ENCODE measurements at regions not wholly inside any gene's neighbourhood (a gene's known extent, or its start where the extent isn't known, plus 50 kb on each side); places are given as distances from the start of the nearest gene placed in this dataset.

DNA sequence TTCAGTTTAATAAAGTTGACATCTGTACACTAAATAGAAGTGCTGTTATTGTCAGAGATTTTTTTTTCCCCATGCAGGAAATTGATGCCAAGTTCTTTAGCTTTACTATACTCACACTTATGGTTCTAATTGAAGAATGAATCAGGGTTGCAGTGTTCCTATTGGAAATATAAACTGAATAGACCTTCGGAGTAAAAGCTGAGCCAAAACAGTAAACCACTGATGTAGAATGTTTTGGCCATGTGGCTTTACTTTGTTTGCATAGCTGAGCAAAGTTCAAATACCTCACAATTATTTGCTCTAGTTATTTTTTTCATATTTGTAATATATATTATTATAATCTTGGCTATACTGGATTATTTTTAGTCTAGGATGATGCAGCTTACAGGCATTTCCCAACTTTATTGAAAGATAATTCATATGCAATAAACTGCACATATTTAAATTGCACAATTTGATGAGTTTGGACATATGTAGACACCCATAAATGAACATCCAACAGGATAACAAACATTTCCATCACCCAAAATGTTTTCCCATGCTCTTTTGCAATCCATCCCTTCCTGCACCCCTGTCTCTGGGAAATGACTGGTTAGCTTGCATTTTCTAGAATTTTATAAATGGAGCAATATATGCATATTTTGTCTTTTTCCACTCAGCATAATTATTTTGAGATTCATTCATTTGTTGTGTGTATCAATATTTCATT, 105.8 kb upstream of the NOX3 start:
- no peak overlapping the region for H3K4me3 ChIP-seq (ENCODE audit: low read depth, low read length)
- TF ChIP-seq MYC (IDR thresholded peaks at IDR 0.05; ENCODE audit: low read depth, low read length) (no peak), CTCF (IDR thresholded peaks at IDR 0.05; ENCODE audit: low read depth, low read length) (no peak), POLR2A (IDR thresholded peaks at IDR 0.05; ENCODE audit: extremely low read depth, insufficient read length) (no peak), MAX (IDR thresholded peaks at IDR 0.05; ENCODE audit: low read depth, low read length) (no peak)
- no peak for DNase-seq (ENCODE audit: low read depth)

DNA sequence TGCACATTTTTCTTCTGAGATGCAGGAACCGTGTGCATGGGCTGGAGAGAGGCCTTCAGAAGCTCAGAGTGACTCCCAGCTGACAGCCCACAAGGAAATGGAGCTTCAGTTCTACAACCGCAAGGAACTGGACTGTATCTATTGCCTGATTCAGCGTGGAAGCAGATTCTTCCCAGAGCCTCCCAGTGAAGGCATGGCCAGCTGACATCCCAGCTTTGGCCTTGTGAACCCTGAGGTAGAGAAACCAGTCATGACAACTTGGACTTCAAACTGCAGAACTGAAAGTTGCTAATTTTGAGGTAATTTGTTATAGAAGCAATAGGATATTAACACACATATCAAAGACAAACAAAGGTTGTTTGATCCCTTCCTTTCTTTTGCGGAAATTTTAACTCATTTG, 94.3 kb upstream of the NOX3 start:
- TF ChIP-seq MAX (IDR thresholded peaks at IDR 0.05; ENCODE audit: low read depth, low read length), result no peak
- no peak for TF ChIP-seq POLR2A (IDR thresholded peaks at IDR 0.05; ENCODE audit: extremely low read depth, insufficient read length)
- no peak for TF ChIP-seq MYC (IDR thresholded peaks at IDR 0.05; ENCODE audit: low read depth, low read length)
- no peak for TF ChIP-seq CTCF (IDR thresholded peaks at IDR 0.05; ENCODE audit: low read depth, low read length)
- no peak for DNase-seq (ENCODE audit: low read depth)
- H3K4me3 ChIP-seq (ENCODE audit: low read depth, low read length), result no peak overlapping the region

GRCh38 chr6:155549028-155549798, 93.6 kb upstream of the NOX3 start:
- H3K4me3 ChIP-seq (ENCODE audit: low read depth, low read length), result no peak overlapping the region
- TF ChIP-seq CTCF (IDR thresholded peaks at IDR 0.05; ENCODE audit: low read depth, low read length) (no peak), MAX (IDR thresholded peaks at IDR 0.05; ENCODE audit: low read depth, low read length) (no peak), MYC (IDR thresholded peaks at IDR 0.05; ENCODE audit: low read depth, low read length) (no peak), POLR2A (IDR thresholded peaks at IDR 0.05; ENCODE audit: extremely low read depth, insufficient read length) (no peak)
- no peak for DNase-seq (ENCODE audit: low read depth)

DNA sequence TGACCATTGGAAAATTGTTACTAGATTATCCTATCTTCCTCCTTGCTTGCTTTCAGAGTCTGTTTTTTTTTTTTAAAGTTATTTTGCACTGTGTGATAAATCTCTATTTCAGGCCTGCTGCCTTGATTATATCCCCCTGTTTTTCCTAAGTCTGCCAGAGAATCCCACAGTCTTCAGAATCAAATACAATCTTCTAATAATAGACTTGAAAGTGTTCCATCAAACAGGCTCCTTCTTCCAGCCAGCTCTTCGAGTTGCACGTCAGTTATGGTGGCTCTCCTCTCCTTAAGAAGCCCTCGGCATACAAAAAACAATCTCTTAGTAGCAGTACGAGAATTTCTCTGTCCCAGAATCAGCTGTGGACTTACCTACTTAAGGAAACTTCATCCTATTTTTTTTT, 92.9 kb upstream of the NOX3 start:
- no peak for TF ChIP-seq CTCF (IDR thresholded peaks at IDR 0.05; ENCODE audit: low read depth, low read length)
- no peak for TF ChIP-seq MAX (IDR thresholded peaks at IDR 0.05; ENCODE audit: low read depth, low read length)
- no peak for TF ChIP-seq MYC (IDR thresholded peaks at IDR 0.05; ENCODE audit: low read depth, low read length)
- no peak for TF ChIP-seq POLR2A (IDR thresholded peaks at IDR 0.05; ENCODE audit: extremely low read depth, insufficient read length)
- no peak overlapping the region for H3K4me3 ChIP-seq (ENCODE audit: low read depth, low read length)
- no peak for DNase-seq (ENCODE audit: low read depth)

DNA sequence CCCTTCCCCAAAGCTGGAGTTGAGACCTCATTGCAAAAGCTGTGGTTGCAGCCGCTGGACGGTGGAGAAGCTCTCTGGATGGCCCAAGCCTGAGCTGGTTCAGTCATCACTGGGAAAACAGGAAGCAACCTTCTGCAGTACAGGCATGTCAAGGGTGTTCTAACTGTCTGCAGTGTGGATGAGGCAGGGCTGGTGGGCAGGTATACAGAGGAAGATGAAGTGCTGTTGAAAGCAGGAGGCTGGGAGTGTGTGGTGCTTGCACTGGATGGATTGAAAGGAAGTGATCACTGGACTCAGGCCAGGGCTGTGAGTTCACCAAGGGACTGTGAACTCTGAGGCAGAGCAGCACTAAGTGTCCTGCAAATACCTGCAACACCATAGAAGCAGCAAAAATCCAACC, 89.0 kb upstream of the NOX3 start:
- H3K4me3 ChIP-seq (ENCODE audit: low read depth, low read length), result no peak overlapping the region
- TF ChIP-seq MAX (IDR thresholded peaks at IDR 0.05; ENCODE audit: low read depth, low read length) (no peak), POLR2A (IDR thresholded peaks at IDR 0.05; ENCODE audit: extremely low read depth, insufficient read length) (no peak), CTCF (IDR thresholded peaks at IDR 0.05; ENCODE audit: low read depth, low read length) (no peak), MYC (IDR thresholded peaks at IDR 0.05; ENCODE audit: low read depth, low read length) (no peak)
- peak; percentile 15 for DNase-seq (ENCODE audit: low read depth)
